ENCODE measurements at regions not wholly inside any gene's neighbourhood (a gene's known extent, or its start where the extent isn't known, plus 50 kb on each side); places are given as distances from the start of the nearest gene placed in this dataset.
"Not testable (repeated sequence)": the region's sequence is repeated elsewhere in the genome, so short reads cannot be mapped to it uniquely, and the experiment has no call there.

DNA sequence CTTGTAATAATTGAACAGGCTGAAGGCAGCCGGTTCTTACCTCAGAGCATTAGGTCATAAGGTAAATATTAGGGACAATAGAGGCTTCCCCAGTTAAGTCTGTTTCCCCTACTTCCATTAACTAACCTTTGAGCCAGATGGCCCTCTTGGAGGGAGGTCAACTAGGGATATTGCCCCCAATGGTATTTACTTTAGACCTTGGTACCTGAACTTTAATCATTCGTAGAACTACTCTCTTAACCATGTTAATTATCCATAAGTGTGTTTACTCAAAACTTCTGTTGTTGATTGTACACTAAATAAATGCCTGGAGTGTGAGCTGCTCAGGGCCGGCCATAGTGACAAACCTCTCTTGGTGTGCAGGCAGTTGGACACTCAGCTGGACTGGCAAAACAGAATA is 1843.5 kb upstream of the AGA start:
- DNase-seq (ENCODE audit: low read depth) = no peak

DNA sequence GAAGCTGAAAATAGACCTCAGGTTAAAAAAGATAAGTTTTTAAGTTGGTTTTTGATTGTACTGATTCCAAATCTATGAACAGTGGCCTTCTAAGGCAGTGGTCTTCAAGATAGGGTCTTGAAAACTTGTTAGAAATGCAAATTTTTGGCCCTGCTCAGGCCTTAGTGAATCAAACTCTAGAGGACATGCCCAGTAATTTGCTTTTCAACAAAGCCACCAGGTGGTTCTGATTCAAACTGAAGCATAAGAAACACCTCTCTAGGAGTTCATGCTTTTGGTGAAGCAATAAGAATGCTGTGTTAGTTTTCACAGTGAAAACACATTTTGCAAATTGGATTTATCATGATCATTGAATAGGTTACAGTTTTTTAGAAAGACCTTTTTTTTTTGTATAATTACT is 1849.4 kb upstream of the AGA start:
- DNase-seq (ENCODE audit: low read depth) = no peak

DNA sequence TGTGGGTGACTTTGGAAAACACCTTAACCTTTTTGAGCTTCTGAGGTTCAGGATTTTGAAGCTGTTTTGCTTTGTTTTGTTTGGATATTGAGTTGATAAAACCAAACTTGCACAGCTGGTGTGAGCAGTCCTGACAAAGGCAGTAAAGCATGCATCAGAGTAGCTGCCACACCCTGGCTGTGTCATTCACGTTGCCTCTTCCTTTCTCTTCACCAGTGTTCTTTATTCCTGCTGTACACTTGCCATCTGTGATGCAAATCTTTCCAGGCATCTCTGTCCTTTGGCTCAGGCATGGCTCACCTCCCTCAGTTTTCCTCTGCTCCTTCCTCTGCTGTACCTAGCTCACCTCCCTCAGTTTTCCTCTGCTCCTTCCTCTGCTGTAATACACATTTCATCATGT is 1850.2 kb upstream of the AGA start:
- peak; percentile 43 for DNase-seq (ENCODE audit: low read depth)

DNA sequence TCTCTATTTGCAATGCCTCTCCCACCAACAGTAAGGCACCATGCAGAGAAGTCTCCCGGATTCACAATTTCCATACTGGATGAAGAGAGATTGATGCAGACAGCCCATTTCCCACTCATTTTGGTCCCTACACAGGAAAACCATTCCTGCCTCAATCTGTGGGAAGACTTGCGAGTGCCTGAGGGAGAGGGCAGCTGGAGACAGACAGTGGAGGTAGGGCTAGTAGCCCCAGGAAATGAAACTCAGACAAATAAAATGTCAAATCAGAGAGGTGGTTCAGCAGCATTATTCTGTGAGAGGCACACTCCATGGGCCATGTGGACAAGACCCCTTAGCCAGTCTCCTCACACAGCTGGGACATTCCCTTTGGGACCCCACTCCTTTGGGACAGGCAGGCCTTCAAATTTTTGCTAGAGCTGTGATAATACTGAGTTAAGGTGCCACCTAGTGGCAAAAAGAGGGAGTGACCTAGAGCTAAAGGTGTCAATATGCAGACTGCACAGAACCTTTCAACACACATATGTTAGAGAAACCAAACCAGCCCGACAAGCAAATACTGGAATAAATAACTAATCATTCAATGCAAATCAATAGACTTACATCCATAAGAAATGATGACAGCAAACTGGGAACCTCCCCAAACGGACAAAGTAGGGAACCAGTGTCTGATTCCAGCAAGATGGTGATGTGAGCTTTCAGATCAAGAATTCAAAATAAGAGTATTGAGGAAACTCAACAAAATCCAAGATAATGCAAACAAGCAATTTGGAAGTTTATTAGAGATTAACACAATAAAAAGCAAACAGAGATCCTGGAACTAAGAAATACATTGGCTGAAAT is 1865.3 kb upstream of the AGA start:
- DNase-seq (ENCODE audit: low read depth) = peak; percentile 59

DNA sequence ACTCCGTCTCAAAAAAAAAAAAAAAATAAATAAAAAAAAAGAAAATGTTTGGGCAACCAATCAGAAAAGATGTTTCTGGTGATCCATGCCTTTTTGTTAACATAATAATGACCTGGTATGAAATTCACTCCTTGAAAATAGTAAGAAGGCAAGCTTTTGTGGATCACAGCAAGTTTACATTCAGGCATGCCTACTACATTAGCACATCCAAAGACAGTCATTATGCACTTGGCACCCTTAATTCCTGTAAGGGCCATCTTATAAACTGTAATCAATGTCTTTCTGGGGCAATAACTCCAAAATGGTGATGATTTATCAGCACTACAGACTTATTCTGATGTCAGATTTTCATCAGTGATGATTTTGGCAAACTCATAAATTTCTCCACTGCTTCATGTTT is 1871.6 kb upstream of the AGA start:
- DNase-seq (ENCODE audit: low read depth) = no peak

DNA sequence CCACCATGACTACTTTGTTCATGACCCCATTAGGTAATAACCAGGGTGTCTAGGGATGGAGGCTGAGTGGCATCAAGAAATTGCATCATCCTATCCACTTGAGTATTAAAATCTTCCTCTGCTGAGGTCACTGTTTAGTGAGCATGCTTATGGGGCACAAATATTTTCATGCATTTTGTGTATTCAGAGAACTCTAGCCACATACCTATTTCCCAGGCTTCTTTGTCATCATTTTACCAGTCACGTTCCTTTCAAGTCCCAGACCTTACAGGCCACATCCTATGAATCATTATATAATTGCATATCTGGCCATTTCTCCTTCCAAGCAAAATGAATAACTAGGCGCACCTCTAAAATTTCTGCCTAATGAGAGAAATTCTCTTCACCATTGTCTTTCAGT is 1882.9 kb upstream of the AGA start:
- peak; percentile 73 for DNase-seq (ENCODE audit: low read depth)

DNA sequence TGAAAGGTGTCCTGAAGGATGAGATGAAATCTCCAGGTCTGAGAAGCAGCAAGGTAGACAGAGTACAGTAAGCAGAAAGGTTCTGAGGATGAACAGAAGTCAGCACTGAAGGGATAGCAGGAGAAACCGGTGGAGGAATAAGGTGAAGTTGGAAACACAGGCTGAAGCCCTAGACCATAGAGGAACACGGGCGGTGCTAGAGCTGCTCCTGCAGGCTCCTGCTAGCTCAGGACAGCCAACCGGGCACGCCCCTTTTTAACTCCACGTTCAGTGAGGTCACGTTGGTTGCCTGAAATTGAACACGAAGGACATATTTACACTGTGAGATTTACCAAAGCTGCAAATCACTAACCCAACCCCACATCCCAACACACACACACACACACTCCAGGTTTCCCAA is 1886.4 kb upstream of the AGA start:
- no peak for DNase-seq (ENCODE audit: low read depth)

DNA sequence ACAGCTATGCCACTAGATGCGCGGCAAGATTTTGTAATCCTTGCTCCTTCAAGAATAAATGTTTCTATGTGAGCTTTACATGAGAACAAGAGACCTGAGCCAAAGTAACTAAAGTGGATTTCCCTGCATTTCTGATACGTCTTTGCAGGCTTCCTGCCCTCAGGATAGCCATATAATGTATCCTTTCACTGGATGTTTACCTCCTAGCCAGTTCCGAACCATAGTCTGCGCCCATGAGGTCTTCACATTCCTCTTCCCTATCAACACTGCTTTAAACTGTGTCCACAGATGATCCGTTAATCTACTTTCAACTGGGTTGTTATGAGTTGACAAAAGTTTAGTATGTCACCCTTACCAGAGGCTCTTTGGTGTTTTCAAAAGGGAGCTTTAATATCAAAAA is 1889.1 kb upstream of the AGA start:
- DNase-seq (ENCODE audit: low read depth) = no peak

DNA sequence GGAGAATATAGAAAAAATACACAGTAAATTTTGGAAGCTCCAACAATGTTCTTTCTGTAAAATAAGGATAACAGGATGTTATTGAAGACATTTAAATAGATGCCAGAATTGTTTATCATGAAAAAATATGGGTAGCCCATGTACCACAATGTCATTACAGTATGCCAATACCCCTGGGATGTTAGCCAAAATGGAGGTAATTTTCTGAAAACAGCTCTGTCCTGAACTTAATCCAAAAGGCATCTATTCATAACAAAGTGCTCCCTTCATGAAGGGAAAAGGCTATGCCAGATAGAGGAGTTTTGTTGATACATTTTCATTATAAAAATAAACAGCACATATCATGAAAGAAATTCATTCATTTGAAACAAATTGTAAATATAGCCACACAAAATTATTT is 1902.6 kb upstream of the AGA start:
- DNase-seq (ENCODE audit: low read depth) = no peak

DNA sequence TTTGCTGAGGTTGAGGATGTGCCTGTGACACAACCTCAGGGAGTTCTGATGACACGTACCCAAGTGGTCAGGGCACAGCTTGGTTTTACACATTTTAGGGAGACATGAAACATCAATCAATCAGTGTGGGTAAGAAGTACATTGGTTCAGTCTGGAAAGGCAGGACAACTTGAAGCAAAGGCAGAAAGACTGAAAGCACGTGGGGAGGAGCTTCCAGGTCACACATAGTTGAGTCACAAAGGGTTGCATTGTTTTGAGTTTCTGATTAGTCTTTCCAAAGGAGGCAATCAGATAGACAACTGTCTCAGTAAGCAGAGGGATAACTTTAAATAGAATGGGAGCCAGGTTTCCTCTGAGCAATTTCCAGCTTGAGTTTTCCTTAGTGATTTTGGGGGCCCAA is 1910.0 kb upstream of the AGA start:
- peak; percentile 52 for DNase-seq (ENCODE audit: low read depth)

DNA sequence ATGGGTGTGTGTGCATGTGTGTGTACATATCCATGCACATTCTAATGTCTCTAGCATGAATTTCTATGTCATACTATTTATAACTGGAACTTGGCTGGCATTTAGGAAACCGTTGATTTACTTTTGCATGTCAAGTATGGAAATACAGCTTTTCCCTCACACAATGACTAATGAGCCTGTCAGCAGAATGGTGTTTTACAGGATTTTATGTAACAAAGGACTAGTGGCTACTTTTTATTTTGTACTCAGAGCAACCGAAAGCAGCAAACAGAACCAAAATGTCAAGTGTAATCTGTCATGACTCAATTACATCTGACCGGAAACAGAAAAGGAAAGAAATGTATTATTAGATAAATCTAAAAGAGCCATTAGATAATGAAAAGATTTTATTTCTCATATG is 1911.5 kb upstream of the AGA start:
- peak; percentile 65 for DNase-seq (ENCODE audit: low read depth)

DNA sequence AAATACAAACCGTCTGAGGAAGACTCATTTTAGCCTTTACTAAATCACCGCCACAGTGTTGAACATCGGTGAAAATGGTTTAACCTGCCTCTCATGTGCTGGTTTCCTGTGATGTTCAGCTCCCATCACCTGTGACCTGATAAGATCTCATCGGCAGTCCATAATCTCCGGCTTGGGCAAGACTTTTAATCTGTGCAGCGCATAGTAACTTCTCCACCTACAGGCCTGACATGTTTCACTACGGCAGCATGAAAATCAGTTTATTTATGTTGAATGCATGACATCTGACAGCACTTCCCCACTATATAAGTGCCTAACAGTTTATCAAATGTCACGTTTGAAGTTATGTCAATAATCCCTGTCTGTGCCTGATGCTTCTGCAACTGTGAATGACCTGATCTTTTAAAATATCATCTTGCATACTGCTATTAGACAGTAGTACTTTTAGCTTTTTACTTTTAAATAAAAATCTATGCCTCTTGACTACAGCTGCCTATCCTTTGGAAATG is 1919.8 kb upstream of the AGA start:
- DNase-seq (ENCODE audit: low read depth) = no peak

DNA sequence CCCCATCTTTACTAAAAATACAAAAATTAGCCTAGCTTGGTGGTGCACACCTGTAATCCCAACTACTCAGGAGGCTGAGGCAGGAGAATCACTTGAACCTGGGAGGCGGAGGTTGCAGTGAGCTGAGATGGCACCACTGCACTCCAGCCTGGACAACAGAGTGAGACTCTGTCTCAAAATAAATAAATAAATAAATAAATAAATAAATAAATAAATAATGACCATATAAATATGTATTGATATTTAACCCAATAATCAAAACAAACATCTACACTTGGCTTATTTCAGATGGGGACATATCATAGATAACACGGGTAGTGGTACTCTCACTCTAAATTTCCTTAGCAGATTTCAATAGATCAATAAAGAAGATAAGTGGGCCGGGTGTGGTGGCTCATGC is 1923.7 kb upstream of the AGA start:
- not testable (repeated sequence) for DNase-seq (ENCODE audit: low read depth)

DNA sequence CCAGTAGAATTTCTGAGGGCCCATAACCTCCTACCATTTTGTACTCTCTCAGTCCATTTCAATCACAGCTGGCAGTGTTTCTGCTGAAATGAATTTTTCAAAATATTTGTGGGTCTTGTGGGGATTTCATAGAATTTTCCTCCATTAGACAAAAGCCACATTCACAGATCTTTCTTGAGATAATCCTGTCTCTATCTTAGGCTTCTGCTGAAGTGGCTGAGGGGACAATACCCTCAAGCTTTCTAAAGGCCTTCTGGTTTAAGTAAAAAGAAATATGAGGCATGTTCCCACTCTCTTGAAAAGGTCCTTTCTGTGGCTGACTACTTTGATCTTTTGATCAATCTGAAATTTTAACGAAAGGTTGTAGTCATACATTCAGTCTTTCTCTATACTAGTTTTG is 1930.0 kb upstream of the AGA start:
- no peak for DNase-seq (ENCODE audit: low read depth)

DNA sequence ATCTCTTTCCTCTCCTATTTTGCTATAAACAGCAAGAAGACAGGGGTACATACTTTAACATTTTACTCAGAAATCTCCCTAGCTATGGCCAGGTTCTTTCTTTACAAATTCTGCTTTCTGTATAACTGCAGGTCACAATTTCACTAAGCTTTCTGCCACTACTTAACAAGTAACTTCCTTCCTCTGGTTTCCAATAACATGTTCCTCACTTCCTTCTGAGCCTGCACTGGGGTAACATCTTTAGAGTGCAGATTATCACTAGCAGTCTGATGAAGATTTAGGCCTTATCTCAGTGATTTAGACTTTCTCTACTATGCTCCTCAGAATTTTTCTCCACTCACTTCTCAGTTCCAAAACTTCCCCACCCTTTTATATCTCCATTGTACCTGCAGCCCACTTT is 1930.5 kb upstream of the AGA start:
- DNase-seq (ENCODE audit: low read depth) = no peak

DNA sequence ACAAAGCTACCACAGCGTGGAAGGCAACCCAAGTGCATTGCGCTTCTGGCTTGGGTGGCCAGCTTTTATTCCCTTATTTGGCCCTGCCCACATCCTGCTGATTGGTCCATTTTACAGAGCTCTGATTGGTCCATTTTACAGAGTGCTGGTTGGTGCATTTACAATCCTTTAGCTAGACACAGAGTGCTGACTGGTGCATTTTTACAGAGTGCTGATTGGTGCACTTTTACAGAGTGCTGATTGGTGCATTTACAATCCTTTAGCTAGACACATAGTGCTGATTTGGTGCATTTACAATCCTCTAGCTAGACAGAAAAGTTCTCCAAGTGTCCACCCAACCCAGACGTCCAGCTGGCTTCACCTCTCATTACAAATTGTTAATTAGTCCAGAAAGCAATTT is 1936.6 kb upstream of the AGA start:
- not testable (repeated sequence) for DNase-seq (ENCODE audit: low read depth)

DNA sequence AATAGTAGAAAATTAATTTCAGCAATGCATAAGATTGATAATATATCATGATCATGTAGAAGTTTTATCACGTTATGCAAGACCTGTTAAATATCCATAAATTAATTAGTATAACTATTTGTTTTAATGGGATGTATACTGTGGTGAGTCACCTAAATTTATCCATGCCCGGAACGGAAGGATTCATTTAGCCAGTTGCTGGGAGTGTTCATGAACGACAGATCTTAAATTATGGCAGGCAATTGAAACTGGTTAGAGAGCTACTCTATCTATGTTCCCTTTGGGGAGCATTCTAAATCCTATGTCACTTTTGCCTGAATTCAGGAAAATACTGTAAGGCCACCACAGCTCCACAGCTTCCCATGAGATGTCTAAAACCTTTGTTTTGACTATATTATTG is 1950.5 kb upstream of the AGA start:
- no peak for DNase-seq (ENCODE audit: low read depth)

DNA sequence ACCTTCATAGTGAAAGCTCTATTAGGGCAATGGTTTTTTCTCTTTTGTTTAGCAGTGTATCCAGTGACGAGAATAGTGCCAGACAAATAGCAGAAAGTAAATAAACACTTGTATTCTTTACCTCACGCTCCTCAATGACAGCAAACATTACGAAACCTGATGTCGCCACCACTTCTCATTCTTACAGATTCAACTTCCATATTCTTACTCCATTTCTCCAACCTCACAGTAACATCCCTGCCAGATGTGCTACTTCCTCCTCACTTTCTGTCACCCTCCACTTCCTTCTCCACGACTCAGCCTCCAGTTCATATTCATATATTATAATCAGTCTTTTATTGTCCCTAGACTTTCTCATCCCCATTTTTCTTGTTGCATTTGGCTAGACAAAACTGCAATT is 1956.2 kb upstream of the AGA start:
- no peak for DNase-seq (ENCODE audit: low read depth)

DNA sequence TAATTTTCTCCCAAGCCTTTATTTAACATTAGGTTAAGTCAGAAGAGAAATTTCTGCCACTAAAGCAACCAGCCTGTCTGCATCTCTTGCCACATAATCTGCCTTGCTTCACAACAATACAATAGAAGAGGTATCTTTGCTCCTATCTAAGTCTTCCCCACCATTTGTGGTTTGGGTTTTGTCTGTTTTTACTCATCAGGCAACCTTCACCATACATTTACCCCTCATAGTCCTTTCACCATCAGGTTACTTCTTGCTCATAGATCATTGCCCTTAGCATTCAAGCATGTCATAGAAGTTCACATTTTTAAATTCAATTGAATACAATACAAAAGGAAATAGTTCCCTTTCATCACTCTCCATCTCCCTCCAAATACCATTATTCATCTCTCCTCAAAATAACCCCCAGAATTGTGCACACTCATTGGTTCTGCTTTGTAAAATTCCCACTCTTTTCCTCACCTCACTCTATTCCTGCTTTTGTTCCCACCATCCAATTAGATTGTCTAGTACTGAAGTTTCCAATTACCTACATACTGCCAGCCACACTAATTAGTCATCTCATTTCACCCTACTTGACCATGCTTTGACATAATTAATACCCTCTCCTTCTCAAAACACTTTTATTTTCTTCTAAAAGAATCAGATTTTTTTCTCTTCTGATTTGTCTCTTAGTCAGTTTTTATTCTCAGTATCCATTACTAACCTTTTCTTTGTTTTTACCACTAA is 1957.0 kb upstream of the AGA start:
- no peak for DNase-seq (ENCODE audit: low read depth)

DNA sequence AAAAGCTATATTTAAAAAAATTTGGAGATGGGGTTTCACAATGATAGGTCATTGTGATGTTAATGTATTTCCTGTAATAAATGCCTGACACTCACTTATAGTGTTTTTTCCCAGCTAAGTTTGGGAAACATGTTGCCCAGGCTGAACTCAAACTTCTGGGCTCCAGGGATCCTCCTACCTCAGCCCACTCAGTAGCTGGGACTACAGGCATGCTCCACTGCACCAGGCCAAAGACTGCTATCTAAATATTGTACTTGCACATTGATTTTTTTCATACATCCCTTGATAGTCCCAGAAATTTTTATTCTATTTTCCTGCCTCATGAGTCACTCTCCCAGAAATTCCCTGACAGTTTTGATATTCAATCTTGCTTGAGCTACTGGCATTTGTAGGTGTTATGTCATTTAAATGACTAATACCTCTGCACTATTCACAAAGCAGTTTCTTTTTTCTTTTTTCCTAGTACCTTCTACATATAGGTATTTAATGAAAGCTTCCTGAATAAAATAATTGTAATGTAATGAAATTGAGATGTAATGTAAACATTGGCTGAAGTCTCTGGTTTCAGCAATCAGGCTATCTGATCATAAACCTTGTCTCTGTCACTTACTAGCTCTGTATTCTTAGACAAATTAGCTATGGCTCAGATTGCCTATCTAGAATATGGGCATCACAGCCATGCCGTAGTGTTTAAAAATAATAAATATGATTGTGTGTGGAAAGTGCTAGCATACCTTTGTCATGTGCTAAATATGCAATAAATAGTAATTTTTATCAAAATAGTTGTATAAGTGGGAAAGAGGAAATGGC is 1973.0 kb upstream of the AGA start:
- peak; percentile 70 for DNase-seq (ENCODE audit: low read depth)

DNA sequence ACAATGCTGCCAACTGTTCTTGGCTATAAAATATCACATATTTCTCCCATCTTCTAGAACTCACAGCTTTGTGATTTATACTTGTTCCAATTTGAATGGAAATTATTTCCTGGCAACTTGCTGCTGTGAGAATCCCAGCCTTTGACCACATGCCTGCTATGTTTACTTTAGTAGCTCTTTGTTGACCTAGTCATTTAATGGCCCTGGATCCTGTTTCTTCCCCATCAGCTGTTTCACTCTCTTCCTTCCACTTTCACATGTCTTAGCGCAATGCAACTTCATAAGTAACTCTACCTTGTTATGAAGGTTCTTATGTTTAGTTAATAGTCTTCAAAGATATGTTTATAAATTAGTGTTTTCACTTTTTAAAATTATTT is 1973.6 kb upstream of the AGA start:
- DNase-seq (ENCODE audit: low read depth) = peak; percentile 58

DNA sequence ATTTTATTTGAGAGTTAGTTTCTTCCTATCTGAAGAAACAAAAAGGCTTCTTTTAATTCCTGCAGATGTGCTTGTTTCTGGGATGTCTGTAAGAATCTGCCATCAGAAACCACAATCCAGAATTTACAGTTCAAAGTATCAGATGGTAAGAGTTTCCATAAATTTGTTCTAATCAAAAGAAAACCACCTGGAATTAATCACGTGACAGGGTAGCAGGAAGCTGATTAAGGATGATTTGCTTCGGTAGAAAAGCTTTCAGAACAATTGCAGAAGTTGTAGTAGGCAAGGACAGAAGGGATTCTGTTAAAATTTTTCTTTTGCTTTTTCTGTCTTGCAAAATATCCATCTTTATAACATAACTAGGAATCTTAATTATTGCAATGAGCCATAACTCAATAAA is 1975.1 kb upstream of the AGA start:
- no peak for DNase-seq (ENCODE audit: low read depth)

DNA sequence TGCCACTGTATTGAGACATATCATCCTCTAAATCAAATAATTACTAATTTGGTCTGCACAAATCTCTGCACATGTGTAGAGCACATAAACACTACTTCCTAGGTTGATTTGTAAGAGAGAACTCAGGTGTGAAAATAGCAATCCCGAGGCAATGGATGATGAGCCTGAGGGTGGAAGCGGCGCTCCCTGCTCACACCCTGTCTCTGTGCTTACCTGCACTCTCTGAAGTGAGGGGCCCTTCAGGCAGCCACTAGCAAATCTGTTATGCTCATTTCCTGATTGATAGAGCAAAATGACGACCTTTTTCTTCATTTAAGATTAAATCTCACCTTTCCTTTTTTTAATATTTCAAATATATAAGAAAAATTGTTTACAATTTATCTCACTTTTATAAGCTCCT is 1995.7 kb upstream of the AGA start:
- DNase-seq (ENCODE audit: low read depth) = no peak

Measured in ELR (cell line).